Nucleus accumbens (tissue), 56 donors: ENCODE measurements at regions not wholly inside any gene's neighbourhood (a gene's known extent, or its start where the extent isn't known, plus 50 kb on each side); places are given as distances from the start of the nearest gene placed in this dataset.
"Not testable (repeated sequence)": the region's sequence is repeated elsewhere in the genome, so short reads cannot be mapped to it uniquely, and the experiment has no call there.

Source experiments
- DNase-seq, 56 donors: peaks; one replicate each; lab custom pipeline; 2025; lab: John Stamatoyannopoulos, UW

DNA sequence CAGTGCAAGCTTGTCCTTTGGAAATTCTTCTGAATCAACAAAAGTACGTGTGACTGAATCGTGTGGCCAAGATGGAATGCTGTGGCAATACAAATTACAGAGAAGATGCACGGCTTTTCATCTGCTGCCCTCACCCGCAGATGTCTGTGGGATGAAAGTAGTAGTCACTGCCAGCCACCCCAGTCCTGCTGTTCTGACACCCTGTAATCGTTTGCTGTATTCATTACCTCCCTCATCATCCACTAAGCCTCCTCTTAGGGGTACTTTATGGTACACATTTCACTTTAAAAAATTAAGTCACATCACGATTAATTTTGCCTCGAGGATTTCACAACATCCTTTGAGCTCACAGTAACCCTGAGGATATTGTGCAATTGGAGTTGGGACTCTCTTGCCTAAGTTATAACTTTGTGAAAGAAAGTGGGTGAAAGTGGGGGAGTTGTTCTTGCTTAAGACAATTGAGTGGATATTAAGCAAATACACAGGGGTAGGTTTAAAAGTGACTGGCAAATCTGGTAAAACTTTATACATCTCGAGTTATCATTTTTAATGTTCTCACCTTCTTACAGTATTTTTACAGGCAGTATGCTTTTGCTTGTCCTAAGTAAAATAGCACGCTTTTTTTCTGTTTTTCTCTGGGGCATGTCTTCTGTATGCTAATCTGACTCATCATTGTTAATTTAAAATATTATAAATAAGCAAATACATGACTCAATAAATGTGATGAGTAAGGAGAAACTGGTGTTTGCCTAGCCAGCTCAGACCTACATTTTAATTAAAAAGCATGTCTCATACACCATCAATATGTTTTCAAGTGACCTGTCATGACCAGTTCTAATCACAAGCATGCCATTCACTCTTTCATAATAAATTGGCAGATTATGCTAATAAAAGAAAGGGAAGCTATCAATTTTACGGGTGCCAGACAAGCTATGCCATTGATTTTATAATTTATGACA lies 680.9 kb downstream of the IRS1 start:
- DNase-seq = peak in 4 of 56 donors; percentile 0 to 1 (median 0)

DNA sequence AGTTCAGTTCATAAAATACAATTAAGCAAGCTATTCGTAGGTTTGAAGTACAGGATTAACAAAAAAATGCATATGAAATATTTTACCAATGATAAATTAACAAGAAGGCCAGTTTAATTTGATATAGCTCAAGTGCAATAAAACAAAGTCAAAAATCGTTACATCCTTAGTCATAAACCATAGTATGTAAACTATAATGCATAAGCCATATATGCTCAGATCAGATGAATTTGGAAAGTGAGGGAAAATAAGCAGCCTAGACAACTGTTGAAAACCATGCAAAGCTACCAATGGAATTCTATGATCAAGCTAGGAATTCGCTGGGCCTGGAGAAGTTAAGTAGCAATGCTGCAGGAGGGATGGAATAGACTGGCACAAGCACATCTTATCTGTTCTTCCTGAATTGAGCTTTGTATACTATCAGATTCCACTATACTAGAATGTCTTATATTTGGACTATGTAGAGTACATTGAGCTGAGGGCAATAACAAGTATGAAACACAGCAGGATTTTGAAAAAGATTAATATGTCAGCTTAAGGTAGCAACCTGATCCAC lies 682.0 kb downstream of the IRS1 start:
- DNase-seq = no peak

DNA sequence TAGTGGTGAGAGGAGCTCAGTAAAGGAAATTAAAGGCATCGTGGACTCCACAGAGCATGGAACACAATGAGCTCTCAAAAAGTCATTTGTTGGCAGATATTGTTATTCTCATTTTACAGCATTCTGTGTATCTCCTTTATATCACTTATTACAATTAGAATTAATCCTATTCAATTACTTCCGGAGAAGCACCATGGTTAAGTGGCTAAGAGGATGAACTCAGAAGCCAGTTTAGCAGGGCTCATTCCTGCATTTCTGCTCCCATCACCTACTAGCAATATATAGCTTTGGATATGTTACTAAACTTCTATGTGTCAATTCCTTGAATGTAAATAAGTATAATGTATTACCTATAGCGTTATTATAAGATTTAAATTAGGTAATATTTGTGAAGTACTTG lies 683.3 kb downstream of the IRS1 start:
- DNase-seq = no peak

DNA sequence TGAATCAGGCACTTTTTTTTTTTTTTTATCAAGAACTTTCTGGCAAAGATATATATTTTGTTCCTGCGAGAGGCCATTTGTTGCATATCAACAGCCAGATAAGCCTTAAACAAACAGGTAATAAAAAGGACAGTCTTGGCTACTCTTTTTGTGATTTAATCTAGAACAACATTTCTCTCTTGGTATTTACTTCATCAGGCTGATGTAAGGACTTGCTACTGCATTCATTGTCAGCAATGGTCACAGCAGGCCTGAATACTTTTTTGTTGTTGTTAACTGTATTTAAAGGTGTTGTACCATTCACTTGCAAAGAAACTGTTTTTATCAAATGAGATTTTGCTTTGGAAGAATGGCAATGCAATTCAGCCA lies 683.8 kb downstream of the IRS1 start:
- DNase-seq = no peak

DNA sequence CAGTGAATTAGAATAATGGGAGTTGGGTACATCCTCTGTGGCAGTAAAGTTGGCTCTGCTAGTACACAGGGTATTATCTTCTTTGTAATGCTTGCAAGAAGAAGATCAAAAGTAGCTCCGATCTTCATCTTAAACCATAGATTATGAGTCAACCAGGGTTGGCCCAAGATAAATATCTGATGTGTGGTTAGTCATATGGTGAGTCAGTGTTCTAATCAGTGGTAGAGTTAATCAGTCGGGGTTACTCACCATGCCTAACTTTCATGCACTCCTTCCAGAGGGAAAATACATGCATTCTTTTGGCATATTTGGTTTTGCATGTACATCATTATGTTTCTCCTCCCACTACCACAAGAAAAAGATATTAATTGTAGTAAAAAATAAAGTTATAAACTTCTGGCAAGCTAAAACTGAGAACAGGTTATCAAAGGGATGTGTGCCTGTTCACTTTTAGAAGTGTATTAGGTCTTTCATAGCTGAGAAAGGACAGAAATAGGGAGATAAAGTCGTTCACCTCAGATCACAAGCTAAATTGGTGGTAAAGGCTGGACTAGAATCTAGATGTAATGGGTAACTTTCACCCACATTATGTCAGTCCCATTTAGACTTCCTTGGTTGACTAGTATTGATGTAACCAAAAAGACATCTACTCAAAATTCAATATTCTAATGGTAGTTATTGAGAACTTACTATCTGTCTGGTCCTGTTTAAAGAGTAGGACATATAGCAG lies 684.4 kb downstream of the IRS1 start:
- no peak for DNase-seq

DNA sequence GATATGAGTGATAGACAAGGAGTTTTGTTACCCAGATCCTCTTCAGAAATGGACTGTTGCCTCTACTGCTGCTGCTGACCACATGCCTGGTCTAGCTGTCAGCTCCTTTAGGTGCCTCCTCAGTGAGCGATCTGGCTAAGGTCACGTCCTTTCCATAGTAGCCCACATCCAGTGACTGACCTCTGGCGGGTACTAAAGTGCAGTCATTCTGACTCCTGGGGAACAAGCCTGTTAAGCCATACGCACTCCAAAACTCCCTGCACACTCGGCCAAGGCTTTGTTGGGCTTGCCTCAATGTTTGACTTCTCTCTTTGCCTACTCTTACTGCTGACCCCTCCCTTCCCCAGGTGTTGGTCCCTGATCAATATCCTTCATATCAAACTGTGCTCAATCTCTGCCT lies 685.2 kb downstream of the IRS1 start:
- no peak for DNase-seq

DNA sequence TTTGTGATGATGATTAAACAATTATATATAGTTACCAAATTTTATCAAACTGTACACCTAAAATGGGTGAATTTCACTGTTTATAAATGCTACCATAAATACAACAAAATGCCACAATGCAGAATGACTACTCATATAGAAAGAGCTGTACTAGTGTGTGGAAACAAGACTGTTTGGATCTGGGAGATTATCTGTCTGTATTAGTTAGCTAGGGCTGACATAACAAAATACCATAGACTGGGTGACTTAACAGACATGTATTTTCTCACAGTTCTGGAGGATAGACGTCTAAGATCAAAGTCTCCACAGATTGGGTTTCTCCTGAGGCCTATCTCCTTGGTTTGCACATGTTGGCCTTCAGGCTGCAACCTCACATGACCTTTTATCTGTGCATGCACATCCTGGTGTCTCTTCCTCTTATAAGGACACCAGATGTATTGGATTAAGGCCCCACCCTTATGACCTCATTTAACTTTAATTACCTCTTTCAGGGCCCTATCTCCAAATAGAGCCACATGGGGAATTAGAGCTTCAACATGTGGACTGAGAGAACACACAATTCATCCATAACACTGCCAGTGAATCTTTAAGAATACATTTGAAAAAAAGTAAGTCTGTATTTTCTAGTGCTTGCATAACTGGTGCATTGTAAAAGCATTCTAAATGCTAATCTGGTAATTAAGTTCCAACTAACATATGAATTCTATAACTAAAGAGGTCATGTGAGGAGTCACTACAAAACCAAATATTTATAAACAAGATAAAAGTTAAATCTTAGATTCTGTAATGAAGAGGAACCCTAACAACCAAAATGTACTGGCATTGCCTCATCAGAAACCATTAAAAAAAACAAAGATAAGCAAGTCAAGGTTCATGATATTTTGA lies 699.6 kb downstream of the NYAP2 start:
- DNase-seq = no peak

DNA sequence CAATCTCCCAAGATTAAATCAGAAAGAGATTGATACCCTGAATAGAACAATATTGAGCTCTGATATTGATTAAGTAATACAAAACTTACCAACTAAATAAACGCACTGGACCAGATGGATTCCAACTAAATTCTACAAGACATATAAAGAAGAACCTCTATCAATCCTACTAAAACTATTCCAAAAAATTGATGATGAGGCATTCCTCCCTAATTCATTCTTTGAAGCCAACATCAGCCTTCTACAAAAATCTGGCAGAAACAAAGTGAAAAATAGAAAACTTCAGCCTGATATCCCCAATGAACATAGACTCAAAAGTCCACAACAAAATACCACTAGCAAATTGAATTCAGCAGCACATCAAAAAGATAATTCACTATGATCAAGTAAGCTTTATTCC lies 695.5 kb downstream of the NYAP2 start:
- DNase-seq = no peak

DNA sequence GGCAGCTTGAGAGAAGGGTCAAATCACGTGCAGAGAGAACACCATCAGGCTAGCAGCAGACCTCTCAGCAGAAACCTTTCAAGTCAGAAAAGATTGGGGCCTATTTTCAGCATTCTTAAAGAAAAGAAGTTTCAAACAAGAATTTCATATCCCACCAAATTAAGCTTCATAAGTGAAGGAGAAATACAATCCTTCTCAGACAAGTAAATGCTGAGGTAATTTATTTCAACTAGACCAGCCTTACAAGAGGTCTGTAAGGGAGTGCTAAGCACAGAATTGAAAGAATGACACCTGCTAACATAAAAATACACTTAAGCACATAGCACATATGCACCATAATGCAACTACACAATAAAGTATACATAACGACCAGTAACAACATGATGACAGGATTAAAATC lies 693.9 kb downstream of the NYAP2 start:
- DNase-seq = no peak

DNA sequence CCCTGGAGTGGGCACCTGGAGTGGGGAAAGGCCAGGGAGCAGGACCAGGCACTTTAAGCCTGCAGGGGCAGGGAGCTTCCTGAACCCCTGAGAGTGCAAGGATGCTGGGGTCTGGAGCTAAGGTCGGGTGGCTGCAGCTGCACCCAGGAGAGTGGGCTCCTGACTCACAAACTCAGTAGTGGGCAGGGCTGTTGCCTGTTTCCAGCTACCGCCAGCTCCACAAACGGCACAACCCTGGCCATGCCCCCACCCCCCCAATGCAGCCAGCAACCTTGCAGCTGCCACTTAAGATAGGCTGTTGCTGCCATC lies 688.8 kb downstream of the NYAP2 start:
- no peak for DNase-seq

DNA sequence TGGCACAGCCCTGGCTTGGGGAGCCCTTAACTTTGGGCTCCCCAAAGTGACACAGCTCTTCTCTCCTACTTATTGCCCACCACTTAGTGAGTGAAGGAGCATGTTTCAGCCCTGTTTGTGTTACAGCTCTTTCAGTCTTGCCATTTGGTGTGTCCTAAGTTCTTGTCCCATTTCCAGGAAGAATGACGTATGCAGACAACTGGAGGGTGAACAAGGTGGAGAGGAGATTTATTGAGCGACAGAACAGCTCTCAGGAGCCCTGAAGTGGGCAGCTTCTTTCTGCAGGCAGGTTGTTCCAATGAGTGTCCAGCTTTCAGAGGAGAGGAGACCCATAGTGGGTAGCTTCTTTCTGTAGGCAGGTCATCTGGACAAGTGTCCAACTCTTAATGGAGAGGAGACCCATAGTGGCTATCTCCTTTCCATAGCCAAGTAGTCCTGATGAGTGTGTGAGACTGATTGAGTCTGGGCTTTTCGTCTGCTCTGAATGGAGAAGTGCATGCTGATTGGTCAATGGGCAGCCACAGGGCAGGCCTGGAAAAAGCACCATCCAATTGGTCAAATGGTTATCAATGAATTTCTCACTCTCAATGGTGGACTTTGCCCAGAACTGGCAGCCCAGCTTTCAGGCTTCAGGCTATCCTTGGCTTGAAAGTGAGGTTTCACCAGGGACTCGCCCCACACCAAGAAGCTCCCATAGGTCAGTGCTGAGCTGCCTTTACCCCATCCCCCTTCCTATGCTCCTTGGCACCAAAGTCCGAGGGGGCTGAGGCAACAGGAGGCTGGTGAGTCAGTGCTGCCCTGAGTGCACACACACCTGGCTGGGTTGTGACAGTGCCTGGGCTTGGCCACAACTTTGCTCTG lies 688.2 kb downstream of the NYAP2 start:
- DNase-seq = no peak

DNA sequence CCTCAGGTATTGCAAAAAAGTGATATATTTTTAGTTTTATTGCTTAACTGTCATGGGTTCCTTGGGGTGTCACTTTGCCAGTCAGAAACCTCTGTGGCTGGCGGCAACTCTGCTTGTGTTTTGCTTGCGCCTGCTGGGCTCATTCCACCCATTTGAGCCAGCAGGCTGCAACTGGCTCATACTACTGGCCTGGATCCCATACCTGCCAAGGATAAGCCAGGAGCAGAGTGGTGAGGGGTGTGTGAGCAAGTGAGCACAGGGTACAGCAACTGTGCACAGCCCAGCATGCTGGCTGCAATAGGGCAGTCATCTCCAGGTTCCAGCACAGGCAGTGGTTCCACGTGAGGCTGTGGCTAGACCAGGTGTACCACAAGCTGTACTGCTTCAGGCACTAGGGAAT lies 687.5 kb downstream of the NYAP2 start:
- DNase-seq = no peak

DNA sequence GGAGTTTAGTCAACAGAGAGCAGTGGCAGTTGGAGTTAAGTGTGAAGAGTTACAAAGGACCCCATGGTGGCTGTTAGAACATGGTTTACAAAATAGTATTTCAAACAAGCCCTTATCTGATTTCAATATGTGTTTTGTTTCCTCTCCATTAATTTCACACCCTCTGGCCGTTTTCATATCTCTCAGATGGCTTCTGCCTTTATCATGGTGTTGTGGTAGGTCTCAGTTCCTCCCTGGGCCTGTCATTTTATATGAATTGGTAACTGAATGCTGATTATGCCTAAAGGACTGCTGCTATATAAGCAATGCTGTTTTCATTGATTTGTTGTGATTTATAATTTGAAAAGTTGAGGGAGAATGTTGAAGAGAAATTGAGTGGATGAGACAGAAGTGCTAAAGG lies 686.7 kb downstream of the NYAP2 start:
- no peak for DNase-seq

DNA sequence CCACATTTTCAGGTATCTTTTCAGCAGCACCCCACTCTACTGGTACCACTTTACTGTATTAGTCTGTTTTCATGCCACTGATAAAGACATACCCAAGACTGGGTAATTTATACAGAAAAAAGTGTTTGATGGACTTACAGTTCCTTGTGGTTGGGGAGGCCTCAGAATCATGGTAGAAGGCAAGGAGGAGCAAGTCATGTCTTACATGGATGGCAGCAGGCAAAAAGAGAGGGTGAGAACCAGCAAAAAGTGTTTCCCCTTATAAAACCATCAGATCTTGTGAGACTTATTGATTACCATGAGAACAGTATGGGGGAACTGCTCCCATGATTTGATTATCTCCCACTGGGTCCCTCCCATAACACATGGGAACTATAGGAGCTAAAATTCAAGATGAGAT lies 685.9 kb downstream of the NYAP2 start:
- DNase-seq = not testable (repeated sequence)

DNA sequence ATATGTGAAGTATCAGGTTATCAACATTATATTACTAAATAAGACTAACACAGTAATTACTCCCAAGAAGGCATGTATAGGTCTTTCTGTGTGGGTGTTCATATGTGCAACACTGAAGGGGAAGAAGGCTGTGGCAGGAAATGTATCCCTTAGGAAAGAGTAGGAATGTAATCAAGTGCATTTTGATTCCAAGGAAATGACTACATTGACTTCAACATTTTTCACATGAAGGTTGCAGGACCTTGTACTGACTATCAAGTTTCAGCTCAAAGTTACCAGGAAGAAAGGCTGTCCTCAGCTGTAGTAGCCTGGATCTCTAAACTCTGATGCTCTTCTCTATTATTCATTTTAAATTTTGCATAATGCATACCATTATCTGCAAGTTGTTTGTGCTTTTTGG lies 680.8 kb downstream of the NYAP2 start:
- DNase-seq = no peak

DNA sequence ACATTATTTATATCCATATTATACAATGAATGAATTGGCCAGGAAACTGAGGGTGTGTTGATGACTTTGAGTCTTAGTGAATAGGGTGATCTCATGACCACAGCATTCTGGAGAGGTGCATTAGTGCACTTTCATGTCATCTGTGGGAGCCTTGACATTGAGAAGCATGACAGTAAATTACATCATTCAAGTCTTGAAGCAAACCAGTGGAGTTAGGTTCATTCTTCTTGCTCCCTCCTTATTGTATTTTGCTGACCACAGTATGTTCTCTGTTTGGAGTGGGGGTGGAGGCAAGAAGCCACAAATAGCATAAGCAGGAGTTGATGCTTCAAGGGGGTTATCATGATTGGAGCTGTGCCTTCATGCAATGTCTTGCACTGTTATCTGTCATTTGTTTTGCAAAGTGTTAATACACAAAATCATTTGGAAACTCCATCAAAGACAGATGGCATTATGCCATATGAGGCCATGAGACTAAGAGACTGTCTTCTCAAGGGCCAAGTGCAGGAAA lies 680.2 kb downstream of the NYAP2 start:
- no peak for DNase-seq

DNA sequence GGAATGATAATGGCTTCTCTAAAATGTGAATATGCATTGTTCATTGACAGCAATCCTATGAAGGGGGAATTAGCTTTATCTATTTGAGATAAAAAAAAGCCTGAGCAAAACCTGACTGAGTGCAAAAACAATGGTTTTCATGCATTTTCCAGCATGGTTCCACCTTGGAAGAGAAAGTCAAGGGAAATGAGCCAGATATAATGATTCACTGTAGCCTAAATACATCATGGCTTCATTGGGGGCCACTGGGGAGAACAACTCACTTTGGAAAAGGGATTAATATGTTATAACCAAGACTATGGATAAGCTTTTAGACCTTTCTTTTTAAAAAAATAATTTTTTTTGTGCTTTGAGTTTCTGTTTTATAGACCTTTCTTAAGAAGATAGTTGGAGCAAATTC lies 679.7 kb downstream of the NYAP2 start:
- DNase-seq = no peak

DNA sequence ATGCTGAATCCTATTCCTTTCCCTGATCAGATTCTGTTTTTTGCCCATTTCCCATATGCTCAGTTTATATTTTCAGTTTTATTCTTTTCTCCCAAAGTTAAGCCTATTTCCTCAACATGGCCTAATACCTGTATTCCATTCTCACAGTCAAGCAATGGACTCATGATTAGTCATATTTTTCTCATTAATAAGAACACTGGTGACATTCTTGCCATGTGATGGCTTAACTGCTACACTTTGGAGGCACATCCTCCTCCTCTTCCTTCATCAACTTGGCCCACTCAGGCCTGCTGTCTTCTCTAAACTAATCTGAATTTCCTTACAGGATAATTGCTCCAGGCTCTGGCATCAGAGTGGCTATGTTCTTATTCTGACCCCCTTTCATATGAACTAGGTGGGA lies 679.2 kb downstream of the NYAP2 start:
- DNase-seq = no peak

DNA sequence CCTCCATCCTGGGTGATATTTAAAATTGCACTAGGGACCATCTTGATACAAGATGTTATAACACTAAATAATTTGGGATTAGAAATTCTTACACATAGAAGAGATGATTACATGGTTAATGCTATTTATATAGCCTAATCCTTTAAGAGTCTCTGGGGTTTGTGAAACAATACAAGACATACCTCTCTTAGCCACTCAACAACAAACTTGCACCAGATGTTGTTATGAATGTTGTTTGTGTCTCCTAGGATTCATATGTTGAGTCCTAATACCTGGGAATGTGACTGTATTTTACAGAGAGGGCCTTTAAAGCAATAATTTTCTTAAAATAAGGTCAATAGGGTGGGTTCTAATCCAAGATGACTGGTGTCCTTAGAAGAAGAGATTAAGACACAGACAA lies 678.3 kb downstream of the NYAP2 start:
- DNase-seq = no peak

DNA sequence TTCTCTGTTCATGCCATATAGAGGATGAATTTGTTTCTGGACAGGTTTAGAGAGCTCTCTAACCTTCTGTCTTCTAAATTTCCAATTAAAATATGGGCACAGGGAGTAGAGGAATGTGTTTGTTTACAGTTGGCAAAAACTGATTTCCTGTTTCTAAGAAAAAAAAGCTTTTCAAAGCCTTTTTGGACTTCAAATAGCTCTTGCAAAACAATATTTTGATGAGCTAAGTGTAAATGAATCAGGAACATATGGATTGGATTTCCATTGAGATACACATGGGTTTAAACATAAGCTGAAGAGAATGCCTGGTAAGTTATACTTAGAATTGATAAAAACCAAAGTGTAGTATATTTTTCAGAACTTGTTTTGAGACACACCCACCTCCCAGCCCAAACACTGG lies 677.5 kb downstream of the NYAP2 start:
- DNase-seq = no peak
